Femur (tissue), 1 donor: ENCODE measurements at regions not wholly inside any gene's neighbourhood (a gene's known extent, or its start where the extent isn't known, plus 50 kb on each side); places are given as distances from the start of the nearest gene placed in this dataset.

Experiments
- DNase-seq: peaks from one replicate; pipeline ENCODE4 v3.0.0-alpha.2; 2017

DNA sequence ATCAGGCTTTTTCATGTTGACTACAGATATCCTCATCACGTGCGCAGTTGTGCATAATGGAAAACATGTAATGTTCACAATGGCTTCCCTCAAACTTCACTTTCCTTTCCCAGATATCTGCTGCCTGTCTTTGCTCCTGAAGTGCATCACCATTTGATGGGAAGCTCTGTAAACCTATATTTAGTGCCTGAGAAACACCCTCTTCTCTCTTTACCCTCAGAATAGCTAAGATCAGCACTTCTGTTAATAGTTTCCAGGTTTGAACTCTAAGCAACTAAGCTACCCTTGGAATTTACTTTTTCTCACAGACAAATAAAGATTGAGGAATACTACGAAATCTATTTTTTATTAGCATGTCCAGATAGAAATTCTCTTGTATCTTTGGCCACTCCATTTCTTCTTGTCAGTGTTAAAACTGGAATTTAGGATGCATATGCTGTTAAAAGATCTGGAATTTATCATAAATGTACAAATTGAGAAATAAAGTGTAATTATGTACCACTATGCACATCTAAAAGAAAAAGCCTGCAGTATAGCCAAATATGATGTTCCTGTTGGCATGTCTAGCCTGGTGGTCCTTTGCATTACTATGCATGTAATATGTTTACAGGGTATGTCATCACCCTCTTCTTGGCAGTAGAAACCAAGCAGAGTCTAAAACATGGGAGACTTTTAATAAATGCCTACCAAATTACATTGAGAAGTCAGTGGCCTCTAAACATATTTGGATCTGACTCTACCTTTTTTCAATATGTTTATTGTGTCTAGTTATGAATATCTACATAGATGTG lies 278.7 kb downstream of the FIGN start:
- no peak for DNase-seq

DNA sequence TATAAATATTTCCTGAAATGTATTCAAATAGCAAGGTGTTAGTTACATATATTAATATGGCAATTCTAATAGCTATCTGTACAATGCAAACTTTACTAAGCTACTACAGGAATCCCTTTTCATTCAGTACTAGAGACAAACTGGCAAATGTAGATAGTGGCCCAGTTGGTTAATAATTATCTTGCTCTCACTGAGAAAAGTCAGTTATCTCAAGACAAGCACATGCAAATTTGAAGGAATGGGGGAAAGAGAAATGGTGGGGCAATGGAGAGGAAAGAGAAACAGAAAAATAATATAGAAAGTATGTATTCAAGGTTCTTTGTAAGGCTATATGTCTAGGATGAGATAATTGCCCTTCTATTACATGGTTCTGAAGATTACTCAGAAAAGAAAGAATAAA lies 280.0 kb downstream of the FIGN start:
- no peak for DNase-seq

DNA sequence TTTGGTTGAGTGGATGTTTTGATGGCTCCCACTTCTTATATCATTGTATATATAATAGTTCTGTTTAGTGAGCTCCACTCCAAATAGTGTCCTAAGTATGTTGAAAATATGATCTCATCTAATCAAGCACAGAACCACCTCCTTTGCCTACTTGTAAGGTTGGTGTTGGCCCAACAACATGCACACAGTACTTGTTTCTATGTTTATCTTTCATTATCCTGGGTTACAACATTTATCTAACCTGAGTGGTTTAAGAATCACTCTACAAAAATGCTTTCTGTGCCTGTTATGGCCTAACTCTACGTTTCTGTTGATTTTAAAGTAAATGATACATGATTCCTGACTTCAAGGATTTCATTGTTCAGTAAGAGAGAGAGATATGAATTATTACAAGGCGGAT lies 281.9 kb downstream of the FIGN start:
- DNase-seq: no peak

DNA sequence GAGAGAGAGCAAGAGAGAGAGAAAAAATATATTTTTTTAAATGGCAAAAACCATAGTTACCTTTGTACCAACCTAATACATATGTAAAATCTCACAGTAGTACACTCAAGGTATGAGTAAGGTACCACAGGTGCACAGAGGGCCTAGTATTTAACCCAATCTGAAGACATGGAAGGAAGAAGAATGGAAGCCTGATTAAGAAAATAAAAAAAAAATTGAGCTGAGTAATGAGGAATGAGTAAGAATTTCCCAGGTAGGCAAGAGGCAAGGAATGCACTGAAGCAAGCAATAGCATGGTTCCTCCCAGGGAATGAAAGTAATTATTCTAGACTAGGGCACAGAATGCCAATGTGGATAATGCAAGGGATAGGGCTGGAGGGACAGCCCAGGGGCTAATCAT lies 294.2 kb downstream of the FIGN start:
- no peak for DNase-seq

DNA sequence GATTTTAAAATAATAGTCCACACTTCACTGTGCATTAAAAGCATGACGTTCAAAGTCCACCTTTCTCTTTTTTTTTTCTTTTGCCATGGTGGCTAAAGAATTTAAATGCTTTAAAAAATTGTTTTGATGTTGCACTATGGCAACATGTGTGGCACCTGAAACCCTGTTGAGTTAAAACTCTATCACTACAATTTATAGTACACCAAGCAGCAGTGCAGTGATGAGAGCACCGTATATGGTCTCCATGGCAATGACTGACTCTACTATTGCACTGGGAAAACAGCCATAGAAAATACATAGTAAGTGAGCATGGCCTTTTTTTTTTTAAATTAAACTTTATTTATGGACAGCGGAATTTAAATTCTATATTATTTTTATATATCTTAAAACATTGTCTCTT lies 298.8 kb downstream of the FIGN start:
- DNase-seq: no peak

DNA sequence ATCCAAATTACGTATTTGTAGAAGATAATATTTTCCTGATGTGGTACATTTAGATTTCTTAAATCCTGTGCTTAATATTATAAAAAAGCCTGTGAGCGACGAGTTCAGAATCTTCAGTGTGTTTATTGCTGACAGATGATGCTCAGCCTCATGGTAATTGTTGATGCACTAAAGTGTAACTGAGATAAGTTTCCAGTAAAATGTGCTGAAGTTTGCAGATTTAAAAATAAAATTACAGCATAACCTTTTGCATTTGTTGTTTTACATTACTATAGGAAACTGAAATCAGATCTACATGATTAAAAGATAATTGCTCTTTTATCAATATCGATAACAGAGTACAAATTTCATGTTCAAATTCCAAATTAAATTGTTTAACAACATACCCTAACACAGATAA lies 307.6 kb downstream of the FIGN start:
- DNase-seq: no peak

DNA sequence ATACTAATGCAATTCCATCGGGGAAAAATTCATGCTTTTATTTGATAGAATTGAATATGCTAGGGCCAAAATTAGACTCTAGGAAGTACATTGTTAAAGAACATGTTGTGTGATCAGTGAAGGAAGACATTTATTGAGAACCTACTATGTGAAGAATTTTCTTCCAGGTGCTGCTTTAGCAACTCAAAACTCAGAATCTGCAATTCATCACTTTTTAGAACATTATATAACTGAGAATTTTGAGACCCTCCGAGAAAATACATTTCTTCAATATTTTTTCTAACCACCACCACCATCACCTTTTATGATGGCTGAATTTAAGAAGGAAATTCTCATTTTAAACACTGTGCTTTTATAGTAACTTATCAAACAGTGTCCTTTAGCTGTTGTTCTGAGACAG lies 315.2 kb downstream of the FIGN start:
- DNase-seq: no peak

DNA sequence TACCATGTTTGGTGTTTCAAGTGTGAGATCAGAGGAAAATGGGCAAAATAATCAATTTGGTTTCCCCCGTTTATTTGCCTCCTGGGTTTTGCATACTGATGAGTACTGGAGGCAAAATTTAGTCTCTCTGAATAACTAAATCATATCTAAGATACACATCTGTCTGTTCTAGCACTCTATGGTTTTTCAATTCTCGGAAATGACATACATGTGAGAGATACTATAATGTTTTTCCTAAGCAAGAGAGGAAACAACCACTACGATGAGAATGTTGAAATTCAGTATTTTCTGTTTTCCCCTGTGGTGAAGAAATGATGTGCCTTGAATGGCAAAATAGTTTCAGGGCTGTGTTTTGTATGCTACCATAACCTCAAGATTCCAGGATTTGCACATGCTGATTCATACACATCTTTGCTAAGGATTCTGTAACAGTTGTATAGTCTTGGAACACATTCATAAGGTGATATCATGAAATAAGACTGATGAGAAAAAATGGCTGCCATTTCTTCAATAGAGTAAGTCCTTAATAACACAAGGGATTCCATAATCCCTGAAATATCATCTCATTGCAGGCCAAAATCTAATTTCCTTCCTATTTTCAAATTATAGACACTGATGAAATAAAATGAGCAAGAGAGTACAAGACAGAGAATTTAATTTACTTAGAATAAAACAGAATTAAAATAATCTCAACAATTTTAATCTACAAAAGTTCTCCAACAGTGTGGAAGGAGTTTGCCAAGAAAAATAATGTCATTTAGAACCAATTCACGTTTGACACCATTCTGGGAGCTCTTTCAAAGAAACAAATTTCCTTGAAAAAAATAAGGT lies 316.6 kb downstream of the FIGN start:
- no peak for DNase-seq

DNA sequence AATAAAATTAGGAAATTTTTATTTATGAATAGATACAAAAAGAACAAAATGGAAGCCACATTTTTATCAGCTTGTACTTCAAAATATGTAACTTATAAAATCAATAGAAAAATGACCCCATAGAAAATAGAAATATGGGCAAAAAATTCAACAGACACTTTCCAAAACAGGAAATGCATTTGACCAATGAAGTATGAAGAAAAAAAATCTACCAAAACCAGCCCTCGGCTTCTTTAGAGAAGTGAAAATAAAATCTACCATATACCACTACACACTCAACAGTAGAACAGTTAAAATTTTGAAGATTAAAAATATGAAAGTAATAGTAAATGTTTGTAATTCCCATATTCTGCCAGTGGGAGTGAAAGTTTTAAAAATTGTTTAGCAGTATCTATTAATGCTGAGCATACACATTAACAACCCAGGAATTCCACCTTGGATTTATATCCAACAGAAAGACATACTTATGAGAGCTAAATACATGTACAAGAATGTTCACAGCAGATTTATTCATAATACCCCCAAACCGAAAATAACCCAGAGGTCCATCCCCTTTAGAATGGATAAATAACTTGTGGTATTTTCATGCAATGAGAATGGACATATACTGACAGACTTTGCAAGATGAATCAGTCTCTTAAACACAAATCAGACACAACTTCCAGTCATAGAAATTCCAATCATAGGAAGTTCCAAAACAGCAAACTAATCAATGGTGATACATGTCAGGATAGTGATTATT lies 318.0 kb downstream of the FIGN start:
- DNase-seq: no peak

DNA sequence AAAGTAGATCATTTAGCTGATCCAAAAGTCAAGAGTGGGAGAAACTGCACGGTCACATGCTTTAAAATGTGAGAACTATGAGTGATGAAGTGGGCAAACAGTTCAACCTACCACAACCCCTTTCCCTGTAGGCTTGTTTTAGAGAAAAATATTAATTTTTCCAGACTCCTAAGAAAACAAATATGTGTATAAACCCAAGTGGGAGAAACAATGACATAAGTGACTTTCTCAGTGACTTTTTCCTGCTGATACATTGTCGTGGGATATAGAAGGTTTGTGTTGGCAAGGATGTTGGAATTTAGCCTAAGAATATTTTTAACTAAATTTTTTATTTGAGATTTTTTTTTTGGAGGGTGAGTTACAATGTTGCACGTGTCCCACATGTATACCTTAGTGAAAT lies 321.7 kb downstream of the FIGN start:
- DNase-seq: no peak

DNA sequence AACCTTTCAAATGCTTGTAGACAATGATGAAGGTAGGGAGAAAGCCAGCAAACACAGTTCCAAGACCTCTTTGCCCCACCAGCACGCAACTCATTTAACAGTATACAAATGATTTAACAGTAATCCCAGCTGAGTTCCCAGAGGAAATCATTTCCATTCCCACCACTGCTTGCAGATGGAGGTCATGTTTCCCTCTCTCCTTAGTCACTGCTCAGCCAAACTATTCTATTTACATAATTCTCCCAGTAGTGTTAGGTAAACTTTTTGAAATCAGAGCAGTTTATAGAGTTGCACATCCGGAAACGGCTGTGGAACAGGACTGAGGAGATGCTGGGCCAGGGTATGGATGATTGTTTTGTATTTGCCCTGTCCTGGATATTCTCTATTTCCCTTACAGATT lies 328.5 kb downstream of the FIGN start:
- DNase-seq: no peak

DNA sequence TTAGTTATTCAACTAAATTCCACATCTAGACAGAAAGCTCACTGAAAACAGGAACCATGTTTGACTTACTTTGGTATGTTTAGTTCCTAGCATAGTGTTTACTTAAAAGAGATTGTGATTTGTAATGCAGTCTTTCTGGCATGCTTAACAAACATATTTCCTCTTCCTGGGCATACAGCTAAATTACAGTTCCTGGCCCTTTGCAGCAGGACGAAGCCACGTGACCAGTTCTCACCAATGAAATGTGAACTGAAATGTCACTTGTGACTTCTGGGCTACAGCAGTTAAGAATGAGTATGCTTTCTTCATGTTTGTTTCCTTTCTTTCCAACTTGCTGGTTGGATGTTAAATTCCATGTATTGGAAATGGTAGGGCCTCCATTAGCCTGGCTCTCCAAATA lies 330.5 kb downstream of the FIGN start:
- DNase-seq: no peak

DNA sequence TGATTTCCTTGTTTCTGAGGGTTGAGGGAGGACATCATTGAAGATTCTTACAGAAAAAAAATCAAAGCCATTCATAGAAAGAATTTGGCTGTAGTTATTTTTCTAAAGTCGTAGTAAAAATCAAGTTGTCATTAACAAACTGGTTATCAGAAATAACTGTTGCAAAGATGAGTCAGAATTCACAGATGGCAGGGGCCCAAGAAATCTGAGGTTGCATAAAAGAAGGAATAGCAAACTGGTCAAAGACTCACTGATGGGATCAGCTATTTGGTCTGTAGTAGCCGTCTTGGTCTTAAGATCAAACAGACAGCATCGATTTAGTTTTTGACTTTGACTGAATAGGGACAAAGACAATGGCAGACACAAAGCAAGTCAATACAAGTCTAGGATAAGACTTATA lies 334.3 kb downstream of the FIGN start:
- DNase-seq: no peak

DNA sequence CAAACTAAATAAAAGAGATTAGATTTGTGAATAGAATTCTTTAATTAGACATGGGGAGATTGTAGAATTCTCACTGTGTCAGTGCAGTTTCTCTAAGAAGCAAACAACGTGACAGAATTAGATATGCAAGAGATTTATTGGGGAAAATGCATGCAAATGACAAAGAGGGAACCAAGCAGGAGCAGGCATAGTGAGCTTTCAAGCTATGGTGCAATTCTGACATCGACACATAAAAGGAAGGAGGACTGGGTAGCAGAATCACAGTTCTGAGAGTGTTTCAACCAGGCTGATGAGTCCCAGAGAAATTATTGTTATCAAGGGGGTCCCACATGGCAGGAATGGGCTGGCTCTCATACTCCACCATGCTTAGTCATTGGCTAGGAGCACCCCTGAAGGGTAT lies 338.4 kb downstream of the FIGN start:
- DNase-seq: no peak

DNA sequence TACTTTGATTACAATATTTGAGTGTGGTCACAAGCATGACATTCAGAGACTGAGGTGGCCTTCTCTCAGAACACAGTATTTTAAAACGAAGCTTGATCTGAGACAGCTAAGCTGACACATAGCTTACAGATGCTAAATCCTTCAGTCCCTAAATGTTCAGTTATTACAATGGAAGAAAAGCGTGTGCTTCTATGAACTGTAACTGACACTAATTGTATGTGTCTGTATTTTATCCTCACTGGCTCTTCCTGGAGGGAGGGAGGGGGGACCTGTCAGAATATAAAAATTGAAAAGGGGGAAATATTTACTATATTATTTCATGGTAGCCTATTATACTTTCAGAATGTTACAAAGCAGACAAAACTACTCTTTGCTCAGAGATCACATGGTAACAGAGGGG lies 340.2 kb downstream of the FIGN start:
- DNase-seq: no peak

DNA sequence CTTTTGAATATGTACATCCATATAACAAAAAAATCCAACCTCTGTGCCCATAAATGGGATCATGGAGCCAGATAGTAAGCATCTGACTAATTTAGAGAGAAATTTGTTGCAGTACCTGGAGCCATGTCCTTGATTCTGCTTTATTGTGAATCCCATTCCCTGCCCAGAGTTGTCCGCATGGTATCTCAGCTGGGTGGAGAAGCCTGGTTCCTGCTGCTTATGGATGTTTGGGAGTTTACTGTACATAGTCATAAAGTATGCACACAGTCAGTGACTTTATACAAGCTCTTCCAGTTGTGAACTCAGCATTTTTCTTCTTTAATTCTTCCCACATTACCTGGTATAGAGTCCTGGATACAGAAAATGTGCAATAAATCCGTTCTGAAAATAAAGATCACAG lies 346.0 kb downstream of the FIGN start:
- no peak for DNase-seq

DNA sequence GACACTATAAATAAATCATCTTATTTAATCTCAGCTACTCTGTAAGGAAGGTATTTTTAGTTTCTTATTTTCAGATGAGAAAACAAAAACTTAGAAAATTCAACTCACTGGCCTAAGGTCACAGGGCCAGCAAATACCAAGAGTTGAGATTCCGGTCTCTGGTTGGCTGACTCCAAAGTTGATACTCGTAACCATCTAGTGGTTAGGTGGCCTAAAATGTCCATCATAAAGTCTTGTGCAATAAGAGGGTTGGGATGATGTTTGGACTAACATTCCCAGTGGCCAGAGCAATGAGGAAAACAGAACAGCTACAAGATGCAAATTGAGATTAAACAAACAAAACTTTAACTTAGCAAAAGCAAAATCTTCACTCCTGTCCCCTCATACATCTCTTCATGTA lies 360.3 kb downstream of the FIGN start:
- no peak for DNase-seq

DNA sequence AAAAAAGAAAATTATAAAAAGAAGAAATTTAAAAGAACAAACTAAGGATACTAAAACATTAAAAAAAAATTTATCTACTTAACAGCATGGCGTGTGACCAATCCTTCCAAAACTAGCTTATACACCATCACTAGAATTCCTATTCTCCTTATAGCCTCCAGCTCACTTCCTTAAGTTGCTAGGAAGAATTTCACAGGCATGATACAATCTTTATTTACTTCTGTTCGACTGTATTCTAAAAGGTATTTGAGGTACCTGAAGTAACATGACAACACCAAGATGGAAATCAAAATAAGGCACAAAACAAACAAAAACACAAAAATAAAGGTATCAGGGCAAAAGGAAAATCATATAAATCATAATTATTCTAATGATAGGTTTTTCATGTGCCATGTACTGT lies 360.7 kb downstream of the FIGN start:
- no peak for DNase-seq

DNA sequence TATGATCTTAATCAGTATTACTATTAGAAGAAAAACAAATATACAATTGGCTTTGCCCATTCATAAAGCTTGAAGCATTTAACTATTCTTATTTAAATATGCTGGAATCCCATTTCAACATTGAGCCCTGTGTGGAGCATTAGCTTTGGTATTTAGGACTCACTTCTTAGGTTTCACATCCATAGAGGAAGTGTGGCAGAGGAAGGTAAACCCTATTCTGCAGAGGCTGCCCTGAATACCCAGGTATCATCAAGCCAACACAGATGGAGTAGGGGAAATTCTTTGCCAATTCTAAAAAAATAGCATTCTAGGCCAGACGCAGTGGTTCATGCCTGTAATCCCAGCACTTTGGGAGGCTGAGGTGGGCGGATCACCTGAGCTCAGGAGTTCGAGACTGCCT lies 361.5 kb downstream of the FIGN start:
- DNase-seq: no peak

DNA sequence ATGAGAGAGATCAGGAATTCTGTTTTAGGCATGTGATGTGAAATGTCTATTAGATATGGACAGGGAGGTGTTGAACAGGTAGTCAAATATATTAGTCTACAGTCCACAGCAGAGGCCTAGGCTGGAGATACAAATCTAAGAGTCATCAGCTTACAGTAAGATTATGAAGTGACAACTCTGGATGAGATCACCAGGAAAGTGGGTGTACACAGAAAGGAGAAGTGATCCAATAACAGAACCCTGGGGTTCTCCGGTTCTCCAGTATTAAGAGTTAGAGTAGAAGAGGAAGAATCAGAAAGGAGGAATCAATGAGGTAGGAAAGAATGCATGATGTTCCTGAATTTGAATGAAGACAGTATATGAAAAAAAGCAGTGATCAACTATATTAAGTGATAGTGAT lies 362.3 kb downstream of the FIGN start:
- DNase-seq: no peak

DNA sequence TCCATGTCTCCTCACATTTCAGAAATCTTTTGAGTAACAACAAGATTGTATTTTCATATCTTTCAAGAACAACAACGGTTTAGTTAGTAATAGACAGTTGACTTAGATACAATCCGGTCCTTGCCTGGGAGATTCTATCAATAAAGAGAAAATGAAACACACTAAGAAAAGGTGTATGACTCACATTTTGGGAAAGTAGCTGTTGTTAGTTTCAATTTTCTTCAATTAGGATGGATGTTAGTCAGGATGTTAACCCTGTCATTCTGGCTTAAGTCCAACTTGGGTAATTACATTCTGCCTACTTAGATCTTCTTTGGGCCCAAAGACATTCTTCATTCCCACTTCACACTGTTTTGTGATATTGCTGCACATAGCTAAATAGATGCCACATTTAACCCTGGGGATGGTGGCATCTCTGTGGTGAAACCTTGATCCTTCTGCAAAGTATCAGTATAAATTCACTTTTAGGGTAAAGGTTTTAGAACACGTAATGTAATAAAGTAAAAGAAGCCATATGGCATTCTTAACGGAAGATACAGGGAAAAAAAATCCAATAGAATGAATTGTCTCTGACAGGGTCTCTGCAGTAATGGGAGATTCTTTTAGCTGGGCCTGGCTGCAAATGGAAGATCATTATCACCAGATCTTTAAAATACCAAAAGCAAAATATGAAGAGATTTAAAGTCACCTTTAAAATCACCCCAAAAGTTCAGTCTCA lies 365.5 kb downstream of the FIGN start:
- no peak for DNase-seq

DNA sequence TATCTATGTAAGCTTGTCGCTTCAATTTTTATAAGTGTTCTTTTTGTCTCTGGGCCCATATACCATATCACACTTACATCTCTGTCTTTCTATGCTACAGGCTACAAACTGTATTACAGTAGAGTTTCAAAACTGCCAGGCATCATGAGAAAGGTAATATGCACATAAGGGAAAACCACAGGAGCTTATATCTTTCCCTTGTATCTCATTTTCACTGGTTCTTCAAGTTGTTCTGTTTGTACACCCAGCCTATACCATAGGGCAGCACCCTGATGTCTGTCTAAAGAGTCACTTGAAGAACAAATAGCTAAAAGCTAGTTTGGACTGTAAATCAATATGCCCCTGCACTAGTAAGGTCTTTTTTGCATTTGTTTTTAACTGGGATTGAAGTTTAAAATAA lies 366.7 kb downstream of the FIGN start:
- no peak for DNase-seq

DNA sequence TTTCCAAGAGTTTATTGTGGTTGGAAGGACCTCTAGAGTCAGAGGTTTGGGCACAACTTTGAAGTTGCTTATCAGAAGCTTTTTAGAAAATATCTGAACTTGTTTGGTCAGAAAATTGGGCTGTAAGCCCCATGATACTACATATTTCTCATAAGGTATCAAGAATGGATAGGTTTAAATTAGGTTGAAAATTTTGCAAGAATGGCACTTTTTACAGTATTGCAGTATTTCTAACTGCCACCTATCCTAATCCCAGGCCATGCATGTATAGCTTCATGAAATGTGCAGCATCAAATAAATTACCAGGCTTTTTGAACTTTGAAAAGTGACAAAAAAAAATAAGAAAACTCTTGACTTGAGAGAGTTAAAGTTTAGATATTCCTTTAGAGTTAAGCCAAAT lies 367.2 kb downstream of the FIGN start:
- no peak for DNase-seq
